Thyroid gland (tissue), 4 donors: ENCODE measurements at regions not wholly inside any gene's neighbourhood (a gene's known extent, or its start where the extent isn't known, plus 50 kb on each side); places are given as distances from the start of the nearest gene placed in this dataset.

Experiments
- DNase-seq, 2 donors: peaks; one replicate each; pipeline ENCODE4 v3.0.0-alpha.2; 2019
- H3K27ac ChIP-seq, 3 donors: fragments of 200-600 bp; sonication (generic); 1 replicate in 2 of 3; 2 replicates in 1 of 3; pipeline ENCODE4 v1.5.1; 2016 to 2019; ENCODE audit warnings: mild to moderate bottlenecking in 1 of 3, moderate library complexity in 1 of 3
- H3K27me3 ChIP-seq: fragments of 200-600 bp; sonication (generic); one replicate; pipeline ENCODE4 v1.5.1; 2019
- H3K36me3 ChIP-seq, 2 donors: fragments of 200-600 bp; sonication (generic); one replicate each; pipeline ENCODE4 v1.5.1; 2016 to 2019
- H3K4me1 ChIP-seq, 2 donors: fragments of 200-600 bp; sonication (generic); one replicate each; pipeline ENCODE4 v1.5.1; 2017 to 2019
- H3K4me3 ChIP-seq, 3 donors: fragments of 200-600 bp; sonication (generic); replicated peaks in 1 of 3; 1 replicate in 2 of 3; 2 replicates in 1 of 3; pipeline ENCODE4 v1.5.1; 2016; ENCODE audit warnings: mild to moderate bottlenecking in 1 of 3
- H3K9me3 ChIP-seq: fragments of 200-600 bp; sonication (generic); one replicate; pipeline ENCODE4 v1.5.1; 2017
- POLR2A ChIP-seq, 2 donors: fragments of 450-650 bp; IDR thresholded peaks; one replicate each; pipeline ENCODE4 v1.6.1; 2017; ENCODE audit warnings: antibody characterized with exemption in 2 of 2, mild to moderate bottlenecking in 2 of 2, moderate library complexity in 1 of 2
- WGBS, 2 donors: methylation state at CpG; one replicate each; pipeline ENCODE4 v1.1.5; 2017; 5-methylcytosine and 5-hydroxymethylcytosine counted together
- intact Hi-C: fragments of 100-400 bp; cut with DNase I; formaldehyde crosslinking; loops from one replicate; pipeline ENCODE4 v1.15.1; 2023
- TF ChIP-seq, protein P1 (sequence below), 6 experiments: fragments of 200-600 bp in 3 of 6; fragments of 450-650 bp in 3 of 6; sonication (generic) in 3 of 6; IDR thresholded peaks; one replicate each; pipeline ENCODE4 v1.5.1; 2016 to 2019; ENCODE audit warnings: antibody characterized with exemption in 6 of 6, mild to moderate bottlenecking in 2 of 6, inconsistent platforms in 1 of 6, moderate library complexity in 1 of 6

GRCh38 chrX:129040124-129040523 lies 483.2 kb downstream of the SMARCA1 start:
- Histone ChIP-seq H3K9me3 (no peaks in the 10 kb centered on the region), H3K27me3 (no peaks in the 10 kb centered on the region), H3K4me3 (no peak overlapping the region), H3K27ac (no peak overlapping the region), H3K36me3 (no peaks in the 10 kb centered on the region), H3K4me1 (no peaks in the 10 kb centered on the region)
- no peak for TF ChIP-seq POLR2A (IDR thresholded peaks at IDR 0.05)
- TF ChIP-seq, protein P1, sequence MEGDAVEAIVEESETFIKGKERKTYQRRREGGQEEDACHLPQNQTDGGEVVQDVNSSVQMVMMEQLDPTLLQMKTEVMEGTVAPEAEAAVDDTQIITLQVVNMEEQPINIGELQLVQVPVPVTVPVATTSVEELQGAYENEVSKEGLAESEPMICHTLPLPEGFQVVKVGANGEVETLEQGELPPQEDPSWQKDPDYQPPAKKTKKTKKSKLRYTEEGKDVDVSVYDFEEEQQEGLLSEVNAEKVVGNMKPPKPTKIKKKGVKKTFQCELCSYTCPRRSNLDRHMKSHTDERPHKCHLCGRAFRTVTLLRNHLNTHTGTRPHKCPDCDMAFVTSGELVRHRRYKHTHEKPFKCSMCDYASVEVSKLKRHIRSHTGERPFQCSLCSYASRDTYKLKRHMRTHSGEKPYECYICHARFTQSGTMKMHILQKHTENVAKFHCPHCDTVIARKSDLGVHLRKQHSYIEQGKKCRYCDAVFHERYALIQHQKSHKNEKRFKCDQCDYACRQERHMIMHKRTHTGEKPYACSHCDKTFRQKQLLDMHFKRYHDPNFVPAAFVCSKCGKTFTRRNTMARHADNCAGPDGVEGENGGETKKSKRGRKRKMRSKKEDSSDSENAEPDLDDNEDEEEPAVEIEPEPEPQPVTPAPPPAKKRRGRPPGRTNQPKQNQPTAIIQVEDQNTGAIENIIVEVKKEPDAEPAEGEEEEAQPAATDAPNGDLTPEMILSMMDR (IDR thresholded peaks at IDR 0.05) = no peak
- no peak for DNase-seq
- WGBS, 2 donors = 98 to 100% methylated on average over 5 of the region's 5 CpGs
- intact Hi-C loops = no loop called here

- H3K4me3 ChIP-seq = no peak overlapping the region
- intact Hi-C loops = no loop called here
- H3K36me3 ChIP-seq = no peaks in the 10 kb centered on the region
- 81 to 89% methylated on average over 3 of the region's 7 CpGs for WGBS, 2 donors
- H3K27ac ChIP-seq = no peak overlapping the region
- no peaks in the 10 kb centered on the region for H3K4me1 ChIP-seq
- no peaks in the 10 kb centered on the region for H3K9me3 ChIP-seq
- no peak for DNase-seq
- no peaks in the 10 kb centered on the region for H3K27me3 ChIP-seq
- TF ChIP-seq, protein P1 (IDR thresholded peaks at IDR 0.05) = no peak
- no peak for TF ChIP-seq POLR2A (IDR thresholded peaks at IDR 0.05)
Observed at GRCh38 chrX:129039176-129039575, 484.1 kb downstream of the SMARCA1 start.

- 55 to 59% methylated on average over 4 of the region's 4 CpGs for WGBS, 2 donors
- TF ChIP-seq, protein P1 (IDR thresholded peaks at IDR 0.05) = no peak
- no peak for TF ChIP-seq POLR2A (IDR thresholded peaks at IDR 0.05)
- intact Hi-C loops = no loop called here
- Histone ChIP-seq H3K4me1 (no peaks in the 10 kb centered on the region), H3K27ac (no peak overlapping the region), H3K4me3 (no peak overlapping the region), H3K27me3 (no peaks in the 10 kb centered on the region), H3K36me3 (no peaks in the 10 kb centered on the region), H3K9me3 (no peaks in the 10 kb centered on the region)
- DNase-seq = no peak
Observed at GRCh38 chrX:129037389-129037788, 485.9 kb downstream of the SMARCA1 start.

GRCh38 chrX:129035180-129035579 lies 488.1 kb downstream of the SMARCA1 start:
- Histone ChIP-seq H3K4me1 (no peaks in the 10 kb centered on the region), H3K9me3 (no peaks in the 10 kb centered on the region), H3K36me3 (no peaks in the 10 kb centered on the region), H3K27me3 (no peaks in the 10 kb centered on the region), H3K4me3 (no peak overlapping the region), H3K27ac (no peak overlapping the region)
- no peak for TF ChIP-seq POLR2A (IDR thresholded peaks at IDR 0.05)
- intact Hi-C loops = no loop called here
- no peak for DNase-seq

DNA sequence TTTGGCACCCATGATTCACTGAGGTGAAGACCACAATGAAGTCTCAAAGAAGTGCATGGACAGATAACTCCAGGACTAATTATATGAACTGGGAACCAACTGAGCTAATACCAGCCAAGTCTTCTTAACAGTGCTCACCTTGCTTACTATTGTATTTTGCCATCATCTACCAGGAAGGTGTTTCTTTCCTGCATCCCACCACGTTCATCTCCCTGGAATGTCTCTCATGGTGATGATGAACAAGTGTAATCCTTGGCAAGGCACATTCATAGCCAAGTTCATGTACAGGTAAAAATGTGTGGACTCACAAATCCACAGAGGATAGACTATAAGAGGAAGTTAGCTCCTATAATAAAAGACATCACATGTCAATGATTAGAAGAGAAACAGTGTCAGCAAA lies 489.1 kb downstream of the SMARCA1 start:
- no peak overlapping the region for H3K27ac ChIP-seq
- no peak overlapping the region for H3K4me3 ChIP-seq
- no peaks in the 10 kb centered on the region for H3K36me3 ChIP-seq
- H3K4me1 ChIP-seq = no peaks in the 10 kb centered on the region
- intact Hi-C loops = no loop called here
- H3K9me3 ChIP-seq = no peaks in the 10 kb centered on the region
- 67 to 91% methylated on average over 1 of the region's 1 CpG for WGBS, 2 donors
- TF ChIP-seq, protein P1 (IDR thresholded peaks at IDR 0.05) = no peak
- TF ChIP-seq POLR2A (IDR thresholded peaks at IDR 0.05) = no peak
- no peak for DNase-seq
- no peaks in the 10 kb centered on the region for H3K27me3 ChIP-seq

DNA sequence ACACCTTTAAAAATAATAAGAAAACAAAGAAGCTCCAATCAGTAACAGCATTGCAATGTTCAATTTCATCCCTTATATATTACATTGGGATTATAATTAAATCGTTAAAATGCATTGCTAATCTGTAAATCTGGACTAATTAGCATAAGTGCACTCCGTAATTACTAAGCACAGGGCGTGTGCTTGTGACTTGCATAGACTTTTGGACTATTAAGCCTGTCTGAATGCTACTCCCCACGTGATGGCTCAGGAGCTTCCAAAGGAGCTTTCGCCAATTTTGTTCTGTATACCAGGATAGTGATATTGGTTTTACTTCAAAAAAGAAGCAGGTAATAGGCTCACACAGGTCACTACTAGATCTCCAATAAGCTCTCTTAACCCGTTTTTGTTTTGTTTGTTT lies 497.1 kb downstream of the SMARCA1 start:
- WGBS, 2 donors = 89 to 91% methylated on average over 6 of the region's 6 CpGs
- H3K4me3 ChIP-seq = no peak overlapping the region
- H3K9me3 ChIP-seq = no peaks in the 10 kb centered on the region
- H3K27ac ChIP-seq = no peak overlapping the region
- no peak for TF ChIP-seq POLR2A (IDR thresholded peaks at IDR 0.05)
- TF ChIP-seq, protein P1 (IDR thresholded peaks at IDR 0.05) = no peak
- H3K4me1 ChIP-seq = no peaks in the 10 kb centered on the region
- intact Hi-C loops = no loop called here
- DNase-seq = no peak
- H3K27me3 ChIP-seq = no peaks in the 10 kb centered on the region
- no peaks in the 10 kb centered on the region for H3K36me3 ChIP-seq
